Upper lobe of right lung (tissue), 1 donor: ENCODE measurements at regions not wholly inside any gene's neighbourhood (a gene's known extent, or its start where the extent isn't known, plus 50 kb on each side); places are given as distances from the start of the nearest gene placed in this dataset.

Experiments
- ATAC-seq: fragments of 200-7000 bp; cut with Tn5 transposase; one replicate; pipeline ENCODE4 v1.9.1; 2020; ENCODE audit warnings: mild to moderate bottlenecking, moderate library complexity
- DNase-seq: peaks from one replicate; pipeline ENCODE4 v3.0.0-alpha.2; 2020
- H3K27ac ChIP-seq: fragments of 200-600 bp; one replicate; pipeline ENCODE4 v1.8.0; 2022
- H3K27me3 ChIP-seq: fragments of 200-600 bp; one replicate; pipeline ENCODE4 v1.8.0; 2022; ENCODE audit warnings: mild to moderate bottlenecking
- H3K36me3 ChIP-seq: fragments of 200-600 bp; one replicate; pipeline ENCODE4 v1.8.0; 2022
- H3K4me1 ChIP-seq: fragments of 200-600 bp; one replicate; pipeline ENCODE4 v1.8.0; 2022
- H3K4me3 ChIP-seq: fragments of 200-600 bp; one replicate; pipeline ENCODE4 v1.8.0; 2022; ENCODE audit warnings: mild to moderate bottlenecking
- H3K9me3 ChIP-seq: fragments of 200-600 bp; one replicate; pipeline ENCODE4 v1.8.0; 2022
- intact Hi-C: fragments of 100-400 bp; cut with DNase I; formaldehyde crosslinking; loops from one replicate; pipeline ENCODE4 v1.11.0; 2022
- TF ChIP-seq, protein P1 (sequence below): fragments of 200-600 bp; IDR thresholded peaks from one replicate; pipeline ENCODE4 v1.8.0; 2022; ENCODE audit warnings: antibody characterized with exemption
- donor health status: DM: no; HTN: yes; CAD: no; lungs with severe emphysema.

DNA sequence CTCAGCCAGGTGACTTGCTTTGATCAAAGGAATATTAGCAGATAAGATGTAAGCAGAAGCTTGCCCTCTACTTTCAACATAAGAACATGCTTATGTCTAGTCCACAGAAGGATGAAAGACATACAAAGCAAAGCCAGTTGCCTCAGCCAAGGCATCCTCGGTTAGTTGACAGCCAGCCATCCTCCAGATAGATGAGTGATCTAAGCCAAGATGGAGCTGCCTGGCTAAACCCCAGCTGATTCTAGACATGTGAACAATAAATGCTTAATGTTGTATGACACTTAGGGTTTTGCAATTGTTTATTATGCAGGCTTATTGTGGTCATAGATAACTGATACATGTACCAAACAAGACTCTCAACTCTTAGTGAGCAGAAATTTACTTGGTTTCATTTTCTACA lies 157.6 kb upstream of the TMTC2 start:
- Histone ChIP-seq H3K36me3 (no peaks in the 10 kb centered on the region), H3K27me3 (no peaks in the 10 kb centered on the region), H3K27ac (no peak overlapping the region), H3K4me3 (no peak overlapping the region), H3K9me3 (no peaks in the 10 kb centered on the region), H3K4me1 (no peaks in the 10 kb centered on the region)
- TF ChIP-seq, protein P1, sequence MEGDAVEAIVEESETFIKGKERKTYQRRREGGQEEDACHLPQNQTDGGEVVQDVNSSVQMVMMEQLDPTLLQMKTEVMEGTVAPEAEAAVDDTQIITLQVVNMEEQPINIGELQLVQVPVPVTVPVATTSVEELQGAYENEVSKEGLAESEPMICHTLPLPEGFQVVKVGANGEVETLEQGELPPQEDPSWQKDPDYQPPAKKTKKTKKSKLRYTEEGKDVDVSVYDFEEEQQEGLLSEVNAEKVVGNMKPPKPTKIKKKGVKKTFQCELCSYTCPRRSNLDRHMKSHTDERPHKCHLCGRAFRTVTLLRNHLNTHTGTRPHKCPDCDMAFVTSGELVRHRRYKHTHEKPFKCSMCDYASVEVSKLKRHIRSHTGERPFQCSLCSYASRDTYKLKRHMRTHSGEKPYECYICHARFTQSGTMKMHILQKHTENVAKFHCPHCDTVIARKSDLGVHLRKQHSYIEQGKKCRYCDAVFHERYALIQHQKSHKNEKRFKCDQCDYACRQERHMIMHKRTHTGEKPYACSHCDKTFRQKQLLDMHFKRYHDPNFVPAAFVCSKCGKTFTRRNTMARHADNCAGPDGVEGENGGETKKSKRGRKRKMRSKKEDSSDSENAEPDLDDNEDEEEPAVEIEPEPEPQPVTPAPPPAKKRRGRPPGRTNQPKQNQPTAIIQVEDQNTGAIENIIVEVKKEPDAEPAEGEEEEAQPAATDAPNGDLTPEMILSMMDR: no peak
- DNase-seq (no peak), ATAC-seq (no peak)
- intact Hi-C loops: no loop called here

DNA sequence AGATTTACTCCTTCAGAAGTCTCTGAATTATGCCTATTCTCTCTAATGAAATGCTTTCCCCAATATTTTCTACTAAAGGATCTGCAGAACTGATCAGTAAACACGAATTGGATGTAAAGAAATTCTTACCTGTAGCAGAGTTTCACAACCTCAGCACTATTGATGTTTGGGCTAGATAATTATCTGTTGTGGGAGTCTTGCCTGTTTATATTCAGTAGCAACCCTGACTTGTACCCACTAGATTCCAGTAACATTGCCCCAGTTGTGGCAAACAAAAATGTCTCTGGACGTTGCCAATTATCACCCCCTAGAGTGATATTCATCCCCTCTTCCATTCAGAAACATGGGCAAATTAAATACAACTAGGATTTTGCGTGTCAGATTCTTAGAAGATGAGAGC lies 156.8 kb upstream of the TMTC2 start:
- intact Hi-C loops: no loop called here
- no peak overlapping the region for H3K4me3 ChIP-seq
- ATAC-seq: no peak

DNA sequence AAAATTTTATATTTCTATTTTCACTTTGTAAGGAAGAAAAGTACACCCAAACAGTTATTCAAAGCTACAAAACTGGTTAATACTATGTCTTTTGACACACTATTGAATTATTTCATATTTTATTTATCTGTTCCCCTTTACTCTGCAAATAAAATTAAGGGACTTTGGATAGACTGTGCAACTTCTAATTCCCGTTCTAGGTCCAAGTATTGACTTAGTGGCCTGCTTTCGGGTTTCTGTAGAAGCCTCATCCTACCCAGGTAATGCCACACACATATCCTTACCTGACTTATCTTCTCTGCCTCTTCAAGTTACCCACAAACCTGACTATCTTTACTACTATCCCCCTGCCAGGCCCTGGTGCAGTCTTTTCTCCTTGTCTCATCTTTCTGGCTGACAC lies 156.3 kb upstream of the TMTC2 start:
- Histone ChIP-seq H3K9me3 (no peaks in the 10 kb centered on the region), H3K27ac (no peak overlapping the region), H3K4me1 (no peaks in the 10 kb centered on the region), H3K4me3 (no peak overlapping the region), H3K27me3 (no peaks in the 10 kb centered on the region), H3K36me3 (no peaks in the 10 kb centered on the region)
- DNase-seq (no peak), ATAC-seq (no peak)
- TF ChIP-seq, protein P1: no peak
- intact Hi-C loops: no loop called here

More for the DNA sequence above, 156.8 kb upstream of the TMTC2 start:
- Histone ChIP-seq H3K9me3 (no peaks in the 10 kb centered on the region), H3K27me3 (no peaks in the 10 kb centered on the region), H3K36me3 (no peaks in the 10 kb centered on the region), H3K27ac (no peak overlapping the region), H3K4me1 (no peaks in the 10 kb centered on the region)
- TF ChIP-seq, protein P1: no peak
- DNase-seq: no peak

DNA sequence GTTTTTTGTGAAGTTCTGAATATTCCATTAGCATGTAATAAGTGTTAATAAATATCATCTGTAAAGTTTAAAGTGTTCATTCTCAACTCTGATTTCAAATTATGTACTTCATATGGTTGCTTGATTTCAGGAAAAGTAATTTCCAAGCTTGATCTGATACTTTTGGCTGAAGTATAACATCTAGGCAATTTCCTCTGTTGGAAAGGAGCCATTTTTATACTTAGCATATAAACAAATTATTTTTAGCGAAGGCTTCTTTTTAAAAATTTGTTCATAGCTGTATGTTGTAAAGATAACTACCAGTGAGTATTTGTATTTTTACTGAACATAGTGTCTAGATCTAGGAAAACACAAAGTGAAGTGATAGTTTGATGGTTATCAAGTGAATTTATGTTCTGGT lies 153.4 kb upstream of the TMTC2 start:
- Histone ChIP-seq H3K27me3 (no peaks in the 10 kb centered on the region), H3K27ac (no peak overlapping the region), H3K4me1 (no peaks in the 10 kb centered on the region), H3K9me3 (no peaks in the 10 kb centered on the region), H3K4me3 (no peak overlapping the region), H3K36me3 (no peaks in the 10 kb centered on the region)
- DNase-seq (no peak), ATAC-seq (no peak)
- TF ChIP-seq, protein P1: no peak
- intact Hi-C loops: no loop called here

DNA sequence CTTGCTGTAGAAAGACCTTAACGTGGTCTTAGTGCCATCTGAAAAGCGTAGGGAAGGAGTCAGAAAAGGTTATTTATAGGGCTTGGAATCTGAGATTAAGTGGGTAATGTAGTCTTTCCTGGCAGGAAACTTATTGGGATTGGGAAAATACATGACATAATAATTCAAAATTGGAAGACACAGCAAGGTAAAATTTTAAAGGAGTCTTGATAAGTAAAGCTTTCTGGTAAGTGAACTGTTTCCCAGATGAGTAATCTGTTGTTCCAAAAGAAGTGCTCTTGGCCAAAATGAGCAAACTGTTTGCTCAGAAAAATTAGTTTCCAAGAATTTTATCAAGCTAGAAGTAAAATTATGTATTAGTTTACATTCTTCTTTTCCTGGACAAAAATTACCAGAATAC lies 149.3 kb upstream of the TMTC2 start:
- peaks cover 7% of the 10 kb centered on the region for H3K9me3 ChIP-seq
- intact Hi-C loops: no loop called here
- no peak for ATAC-seq

DNA sequence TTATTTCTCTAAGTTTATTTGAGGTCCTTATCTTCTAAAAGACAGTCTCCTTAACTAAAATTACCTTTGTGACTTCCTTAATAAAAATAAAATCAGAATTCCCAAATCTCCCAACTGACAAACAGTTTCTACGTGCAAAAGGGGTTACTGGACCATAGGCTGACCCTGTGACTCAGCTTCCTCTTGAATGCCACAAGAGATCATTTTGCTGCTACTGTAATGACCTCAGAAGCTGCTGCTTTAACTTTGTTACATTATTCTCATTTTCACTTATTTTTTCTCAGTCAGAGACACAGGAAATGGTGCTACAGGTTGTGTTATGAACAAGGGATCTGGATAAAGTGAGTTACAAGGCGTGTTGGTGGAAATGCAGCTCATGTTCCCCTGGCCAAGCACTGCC lies 132.2 kb upstream of the TMTC2 start:
- Histone ChIP-seq H3K36me3 (no peaks in the 10 kb centered on the region), H3K27me3 (no peaks in the 10 kb centered on the region), H3K27ac (no peak overlapping the region), H3K4me3 (no peak overlapping the region), H3K4me1 (no peaks in the 10 kb centered on the region), H3K9me3 (no peaks in the 10 kb centered on the region)
- intact Hi-C loops: no loop called here
- ATAC-seq: no peak
- no peak for DNase-seq
- TF ChIP-seq, protein P1: no peak

More for the DNA sequence above, 149.3 kb upstream of the TMTC2 start:
- Histone ChIP-seq H3K36me3 (no peaks in the 10 kb centered on the region), H3K27ac (no peak overlapping the region), H3K4me3 (no peak overlapping the region), H3K27me3 (no peaks in the 10 kb centered on the region), H3K4me1 (no peaks in the 10 kb centered on the region)
- TF ChIP-seq, protein P1: no peak
- no peak for DNase-seq
